Neural cell (in vitro differentiated cells): ENCODE measurements at regions not wholly inside any gene's neighbourhood (a gene's known extent, or its start where the extent isn't known, plus 50 kb on each side); places are given as distances from the start of the nearest gene placed in this dataset.

ENCODE experiments used
- CTCF ChIP-seq: fragments of 450-650 bp; IDR thresholded peaks from 2 replicates; pipeline ENCODE4 v1.5.1; 2014; ENCODE audit warnings: antibody characterized with exemption, mild to moderate bottlenecking, moderate library complexity; ENCODE audit not compliant: poor library complexity, severe bottlenecking
- EP300 ChIP-seq: fragments of 450-650 bp; conservative IDR thresholded peaks from 2 replicates; pipeline ENCODE4 v1.6.1; 2014; ENCODE audit warnings: antibody characterized with exemption, mild to moderate bottlenecking, moderate library complexity; ENCODE audit not compliant: poor library complexity, severe bottlenecking
- EZH2 ChIP-seq: fragments of 200-600, 300-800 bp; shearing (Covaris generic), sonication (generic); IDR thresholded peaks from 2 replicates; pipeline ENCODE4 v1.6.1; 2014; ENCODE audit warnings: antibody characterized with exemption, low read length, borderline replicate concordance, mild to moderate bottlenecking; ENCODE audit not compliant: insufficient read depth, poor library complexity, severe bottlenecking
- MXI1 ChIP-seq: fragments of 450-650 bp; conservative IDR thresholded peaks from 2 replicates; pipeline ENCODE4 v1.6.1; 2014; ENCODE audit warnings: antibody characterized with exemption, mild to moderate bottlenecking; ENCODE audit not compliant: poor library complexity, severe bottlenecking
- REST ChIP-seq: IDR thresholded peaks from 2 replicates; pipeline ENCODE4 v1.6.1; 2012; ENCODE audit warnings: borderline replicate concordance

- TF ChIP-seq CTCF (no peak), REST (no peak), EP300 (no peak), EZH2 (no peak), MXI1 (no peak)
Observed at GRCh38 chr5:2887481-2888348, 136.2 kb upstream of the IRX2 start.
